UCSD-AML1 (cell line): ENCODE measurements at regions not wholly inside any gene's neighbourhood (a gene's known extent, or its start where the extent isn't known, plus 50 kb on each side); places are given as distances from the start of the nearest gene placed in this dataset.

ENCODE experiments used
- DNase-seq: peaks from one replicate; lab custom pipeline; 2025; ENCODE audit not compliant: unreplicated experiment; lab: John Stamatoyannopoulos, UW

DNA sequence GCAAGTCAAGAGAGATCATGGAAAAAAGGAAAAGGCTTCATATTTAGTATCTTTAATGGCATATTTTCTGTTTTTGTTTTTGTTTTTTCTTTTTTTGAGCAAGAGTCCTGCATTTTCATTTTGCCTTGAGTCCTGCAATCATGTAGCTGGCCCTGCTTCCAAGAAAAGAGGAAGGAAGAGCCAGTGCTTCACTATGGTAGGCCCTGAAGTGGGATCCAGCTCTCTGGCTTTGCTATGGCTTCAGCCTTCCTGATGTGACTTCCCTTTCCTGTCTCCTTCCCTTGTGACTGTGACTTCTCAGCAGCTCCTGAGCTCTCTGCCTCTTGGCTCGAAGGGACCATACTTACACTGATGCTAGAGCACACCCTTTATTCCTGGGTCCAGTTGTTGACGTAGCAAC, 512.3 kb downstream of the INHBA start:
- peak; percentile 12 for DNase-seq

DNA sequence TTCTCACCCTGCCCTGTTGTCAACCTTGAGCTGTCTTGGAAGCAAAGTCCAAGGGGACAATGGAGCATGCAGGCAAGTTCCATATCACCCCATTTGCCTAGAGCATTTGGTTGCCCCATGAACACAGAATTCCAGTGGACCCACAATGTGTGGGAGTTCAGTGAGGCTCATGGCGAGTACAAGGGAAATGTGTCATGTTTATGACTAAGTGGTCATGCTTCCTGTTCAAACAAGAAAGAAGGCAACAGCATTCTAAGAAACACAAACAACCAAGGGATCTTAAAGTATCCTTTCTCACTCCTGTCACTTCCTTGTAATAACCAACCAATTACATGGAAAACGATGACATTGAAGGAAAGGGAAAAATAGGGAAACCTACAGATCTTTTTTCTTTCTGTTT, 513.0 kb downstream of the INHBA start:
- peak; percentile 7 for DNase-seq

DNA sequence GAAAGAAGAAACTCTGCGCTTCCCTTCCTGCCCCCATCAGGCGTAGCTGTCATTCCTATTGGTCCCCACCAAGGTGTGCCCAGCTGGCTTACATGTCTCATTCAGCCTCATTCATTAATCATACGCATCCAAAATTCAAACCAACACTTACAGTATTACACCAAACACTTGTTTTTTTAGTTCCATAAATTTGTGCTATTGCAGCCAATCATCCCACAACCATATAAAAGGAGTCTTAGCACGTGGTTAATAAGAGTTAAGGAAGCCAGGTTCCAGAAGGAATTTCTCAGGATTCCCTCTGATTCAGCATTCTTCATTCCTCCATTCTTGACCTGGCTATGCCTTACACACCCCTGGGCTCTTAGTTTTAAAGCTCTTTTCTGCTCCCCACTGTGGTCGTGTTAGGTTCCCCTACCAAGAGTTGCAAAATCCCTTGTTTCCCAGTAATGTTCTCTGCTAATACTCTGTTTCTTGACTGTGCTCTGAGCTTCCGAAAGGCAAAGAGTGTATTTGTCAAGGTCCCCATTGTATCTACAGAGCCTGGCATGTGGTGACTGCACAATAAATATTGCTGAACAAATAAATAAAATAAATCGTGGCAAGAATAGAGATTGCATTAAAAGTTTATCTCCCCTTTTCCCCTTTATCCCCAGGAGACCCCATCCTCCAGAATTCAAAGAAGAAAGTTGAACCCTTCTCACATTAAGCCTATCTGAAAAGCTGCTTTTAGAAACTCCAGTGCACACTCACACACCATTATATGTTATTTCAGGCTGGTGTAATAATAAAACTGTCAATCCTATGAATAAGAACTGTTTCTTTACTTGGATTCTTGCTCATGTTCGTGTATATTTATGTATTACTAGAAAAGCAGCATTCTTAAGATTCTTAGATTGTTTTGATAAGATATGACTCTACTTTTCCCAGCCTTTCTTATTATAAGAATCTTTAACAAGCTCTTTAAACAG, 514.4 kb downstream of the INHBA start:
- DNase-seq, result no peak

DNA sequence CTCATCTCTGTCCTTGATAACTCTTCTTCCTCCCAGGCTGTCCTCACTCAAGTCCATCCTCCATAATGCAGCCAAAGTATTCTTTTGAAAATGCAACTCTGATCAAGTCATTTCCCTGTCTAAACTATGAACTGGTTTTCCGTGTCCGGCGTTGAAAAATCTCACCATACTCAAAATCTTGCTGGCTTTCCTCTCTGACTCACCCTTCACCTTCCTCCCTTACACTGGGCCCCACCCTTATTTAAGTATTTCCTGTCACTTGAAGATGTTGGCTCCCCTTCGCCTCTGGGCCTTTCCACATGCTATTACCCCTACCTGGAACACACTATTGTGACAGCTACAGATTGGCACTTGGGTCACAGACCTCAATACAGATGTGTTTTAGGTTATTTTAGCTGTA, 515.6 kb downstream of the INHBA start:
- DNase-seq, result no peak

DNA sequence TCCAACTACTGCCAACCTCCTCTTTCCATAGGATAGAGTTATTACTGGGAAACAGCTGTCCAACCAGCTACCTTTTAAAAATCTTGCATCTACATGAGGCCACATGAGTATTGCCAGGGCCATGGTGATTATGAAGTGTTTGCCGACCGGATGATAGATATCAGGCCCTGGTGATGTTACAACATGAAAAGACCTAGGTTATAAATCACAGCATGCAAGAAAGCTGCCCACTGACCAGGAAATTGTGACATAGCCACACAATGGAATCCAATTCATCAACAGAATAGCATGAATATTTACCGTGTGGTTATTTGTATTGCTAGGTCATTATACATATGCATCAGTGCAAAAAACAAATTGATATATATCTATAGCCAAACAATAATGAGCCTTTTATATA, 517.0 kb downstream of the INHBA start:
- DNase-seq, result no peak

DNA sequence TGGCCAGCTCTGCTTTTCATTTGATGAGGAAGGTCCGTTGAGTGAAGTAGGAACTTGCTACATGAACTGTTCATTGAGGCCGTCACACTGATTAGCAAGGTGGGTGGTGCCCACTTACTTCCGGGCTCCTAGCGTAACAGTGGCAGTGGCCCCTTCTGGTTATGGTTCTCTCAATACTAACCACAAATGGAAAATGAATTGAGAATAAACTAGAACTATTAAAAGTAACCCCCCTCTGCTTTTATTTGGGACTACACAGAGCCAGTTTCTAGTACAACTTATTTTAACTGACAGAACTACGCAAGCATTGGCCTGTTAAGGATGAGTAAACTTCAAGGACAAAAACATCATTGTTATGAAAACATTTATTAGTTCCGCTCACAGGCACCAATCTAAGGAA, 519.1 kb downstream of the INHBA start:
- no peak for DNase-seq

DNA sequence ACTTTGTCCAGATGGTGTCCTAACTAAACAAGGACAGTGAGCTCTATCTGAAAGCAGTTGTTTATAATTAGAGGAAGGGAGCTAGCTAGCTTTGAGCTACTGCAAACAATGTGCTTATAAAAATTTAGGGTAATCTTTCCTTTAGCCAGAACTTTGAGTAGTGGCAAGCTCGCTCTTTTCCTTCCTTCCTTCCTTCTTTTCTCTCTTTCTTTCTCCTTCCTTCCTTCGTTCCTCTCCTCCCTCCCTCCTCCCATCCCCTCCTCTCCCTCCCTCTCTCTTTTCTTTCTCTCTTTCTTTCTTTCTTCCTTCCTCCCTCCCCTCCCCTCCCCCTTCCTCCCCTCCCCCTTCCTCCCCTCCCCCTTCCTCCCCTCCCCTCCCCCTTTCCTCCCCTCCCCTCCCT, 520.1 kb downstream of the INHBA start:
- DNase-seq, result no peak

DNA sequence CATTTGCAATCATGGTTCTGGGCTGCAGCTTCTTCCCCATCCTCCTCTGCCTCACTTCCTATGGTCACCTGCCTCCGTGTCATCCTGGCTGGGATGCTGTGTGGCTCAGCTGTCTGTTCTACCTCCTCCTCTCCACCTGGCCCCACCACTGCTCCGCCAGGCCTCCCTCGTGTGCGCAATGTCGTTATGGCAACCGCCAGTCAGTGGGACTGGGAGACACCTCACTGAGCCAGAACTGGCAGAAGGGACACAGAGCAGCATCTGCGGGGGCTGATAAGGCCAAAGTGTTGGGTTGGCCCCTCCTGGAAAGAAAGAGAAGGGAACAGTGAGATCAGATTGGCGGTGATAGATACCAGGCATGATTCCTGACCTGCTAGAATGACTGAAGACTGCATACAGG, 527.5 kb downstream of the INHBA start:
- DNase-seq, result no peak

DNA sequence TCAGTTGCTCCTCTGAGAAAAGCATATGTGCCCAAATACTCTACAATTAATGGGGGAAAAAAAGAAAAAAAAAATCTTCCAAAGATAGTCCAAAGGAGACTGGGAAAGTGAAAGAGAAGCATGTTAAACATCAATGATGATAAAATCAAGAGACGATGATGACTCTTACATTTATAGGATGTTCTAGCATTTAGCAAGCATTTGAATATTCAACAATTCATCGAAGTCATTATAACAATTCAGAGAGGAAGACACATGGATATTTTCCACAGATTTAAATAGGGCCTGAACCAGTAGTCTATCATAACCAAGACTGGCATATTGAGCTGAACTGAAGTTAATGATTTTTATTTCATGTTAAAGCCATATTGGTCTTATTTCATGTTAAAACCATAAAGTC, 528.4 kb downstream of the INHBA start:
- DNase-seq, result no peak

DNA sequence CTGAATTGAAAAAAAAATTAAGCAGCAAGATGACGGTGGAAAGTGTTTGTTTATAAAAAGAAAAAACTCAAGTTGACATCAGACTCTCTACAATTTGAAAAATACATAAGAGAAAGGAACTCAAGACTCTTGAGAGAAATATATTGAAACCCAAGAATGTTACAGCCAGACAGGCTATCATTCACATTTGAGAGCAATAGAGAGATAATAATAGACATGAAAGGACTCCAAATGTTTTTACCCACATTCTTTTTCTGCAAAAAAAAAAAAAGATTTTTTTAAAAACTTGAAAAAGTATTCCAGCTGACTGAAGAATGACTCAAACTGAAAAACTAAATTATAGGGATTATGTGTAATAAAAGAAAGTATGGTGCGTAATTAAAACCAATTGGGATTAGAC, 532.4 kb downstream of the INHBA start:
- no peak for DNase-seq

DNA sequence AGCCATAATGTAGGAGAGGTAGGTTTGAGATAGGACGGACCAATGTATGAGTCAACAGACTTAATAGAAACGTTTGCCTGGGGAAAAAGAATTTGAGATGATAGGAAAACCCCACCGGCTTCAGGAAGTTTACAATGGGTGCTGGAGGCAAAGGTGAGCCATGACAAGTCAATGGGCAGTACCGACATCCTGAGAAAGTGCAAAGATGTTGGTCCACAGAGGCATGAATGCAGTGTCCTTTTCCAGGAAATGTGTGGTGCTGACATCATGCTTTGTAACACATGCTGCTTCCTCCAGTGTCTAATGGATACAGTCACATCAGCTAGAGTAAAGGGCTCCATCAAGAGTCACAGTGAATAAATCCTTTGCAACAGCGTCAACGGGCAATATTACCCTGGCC, 533.6 kb downstream of the INHBA start:
- DNase-seq, result no peak

DNA sequence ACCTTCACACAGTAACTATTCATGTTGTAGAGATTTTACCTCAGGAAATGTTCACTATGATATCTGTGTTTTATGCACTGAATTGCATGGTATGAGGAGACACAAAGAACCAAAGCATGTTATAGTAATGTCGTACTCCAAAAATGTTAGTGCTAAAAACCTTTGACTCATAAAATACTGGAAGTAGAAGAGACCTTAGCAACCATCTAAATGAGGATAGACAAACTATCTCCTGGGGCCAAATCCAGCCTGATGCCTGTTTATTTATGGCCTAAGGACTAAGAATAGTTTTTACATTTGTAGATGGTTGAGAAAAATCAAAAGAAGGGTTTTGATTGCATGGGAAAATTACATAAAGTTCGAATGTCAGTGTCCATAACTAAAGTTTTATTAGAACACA, 535.1 kb downstream of the INHBA start:
- DNase-seq, result no peak

DNA sequence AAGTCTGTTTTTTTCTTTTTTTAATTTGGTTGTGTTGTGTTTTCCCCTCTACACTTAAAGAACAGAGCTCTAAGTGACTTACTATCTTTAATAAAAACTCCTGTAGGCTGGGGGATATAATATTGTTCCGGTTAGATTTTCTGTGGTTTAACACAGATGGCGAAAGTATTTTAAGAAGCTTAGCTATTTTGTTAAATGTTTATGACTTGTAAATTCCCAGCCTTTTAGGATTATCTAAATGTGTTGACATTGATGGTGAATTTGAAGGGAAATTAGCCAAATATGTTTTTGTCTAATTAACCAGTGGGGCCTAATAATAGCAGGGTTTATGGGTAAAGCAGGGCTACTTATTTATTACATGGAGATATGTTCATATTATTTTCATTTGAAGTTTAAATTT, 538.5 kb downstream of the INHBA start:
- DNase-seq, result no peak

DNA sequence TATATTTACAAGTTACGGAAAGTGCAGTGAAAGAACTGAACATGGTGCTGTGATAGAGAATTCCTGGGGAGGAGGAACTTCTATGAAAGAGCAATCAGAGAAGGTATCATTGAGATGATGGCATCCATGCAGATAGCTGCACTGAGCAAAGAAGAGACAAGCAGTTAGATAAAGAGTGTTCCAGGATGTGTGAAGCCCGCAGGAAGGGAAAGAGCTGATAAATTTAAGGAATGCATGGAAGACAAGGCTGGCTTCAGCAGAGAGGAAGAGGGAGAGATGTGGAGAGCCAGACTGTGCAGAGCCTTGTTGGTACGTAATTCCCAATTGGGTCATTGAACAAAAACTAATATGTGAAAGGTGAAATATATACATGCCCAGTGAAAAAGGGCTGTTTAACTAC, 538.9 kb downstream of the INHBA start:
- no peak for DNase-seq

DNA sequence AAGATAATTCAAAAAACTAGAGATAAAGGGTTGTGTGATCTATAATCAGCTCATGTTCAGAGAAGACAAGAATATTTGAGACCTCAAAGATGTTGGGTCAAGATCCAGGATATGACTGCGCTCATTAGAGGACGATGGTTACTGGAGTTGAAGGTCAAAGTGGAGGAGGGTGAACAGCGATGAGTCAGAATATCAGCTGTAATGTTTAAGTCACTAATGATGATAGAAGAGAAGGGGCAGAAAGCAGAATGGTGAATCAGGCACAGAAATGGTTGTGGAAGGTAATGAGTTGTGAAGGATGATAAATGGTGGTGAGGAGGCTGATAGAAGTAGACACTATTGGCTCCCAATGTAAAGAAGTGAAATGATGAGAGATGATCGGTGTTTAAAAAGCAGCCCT, 540.3 kb downstream of the INHBA start:
- DNase-seq, result no peak

DNA sequence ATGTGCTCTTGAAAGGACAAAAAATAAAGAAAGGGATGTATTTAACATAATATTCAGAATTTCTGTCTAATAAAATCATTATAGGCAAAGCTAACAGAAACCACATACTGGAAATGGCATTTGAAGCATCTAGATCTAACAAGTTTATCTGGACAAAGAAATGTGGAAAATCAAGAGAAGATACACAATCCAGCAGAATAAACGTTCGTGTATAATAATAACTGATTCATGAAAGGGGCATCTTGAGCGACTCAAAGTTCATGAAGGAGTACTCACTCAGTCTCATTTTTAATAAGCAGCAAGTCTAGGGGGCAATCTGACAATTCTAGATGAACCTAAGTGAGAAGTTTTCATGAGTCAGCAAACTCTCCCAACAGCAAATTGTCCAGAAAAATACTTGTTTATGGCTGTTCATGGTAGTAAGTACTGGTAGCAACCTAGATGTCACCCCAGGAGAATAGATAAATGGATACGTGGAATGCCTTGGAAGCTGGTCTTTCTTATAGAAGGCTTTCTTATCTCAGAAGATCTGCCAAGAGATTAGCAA, 541.8 kb downstream of the INHBA start:
- DNase-seq, result no peak

DNA sequence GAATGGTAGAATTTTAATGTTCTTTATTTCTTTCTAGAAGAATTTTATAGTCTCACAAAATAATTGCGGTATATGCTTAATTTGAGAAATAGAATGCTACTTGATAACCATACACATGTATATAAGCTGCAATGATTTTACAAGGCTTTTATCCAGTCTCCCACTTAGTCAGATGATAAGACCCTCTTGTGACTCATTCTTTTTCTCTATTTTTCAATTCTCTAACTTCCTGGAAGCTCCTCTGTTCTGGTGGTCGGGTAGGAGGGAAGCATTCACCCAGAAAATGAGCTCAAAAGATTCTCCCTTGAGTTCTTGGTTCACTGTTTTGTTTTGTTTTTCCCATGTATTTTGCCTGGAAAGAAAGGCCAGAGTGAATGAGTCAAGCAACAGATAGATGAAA, 546.6 kb downstream of the INHBA start:
- DNase-seq, result no peak

DNA sequence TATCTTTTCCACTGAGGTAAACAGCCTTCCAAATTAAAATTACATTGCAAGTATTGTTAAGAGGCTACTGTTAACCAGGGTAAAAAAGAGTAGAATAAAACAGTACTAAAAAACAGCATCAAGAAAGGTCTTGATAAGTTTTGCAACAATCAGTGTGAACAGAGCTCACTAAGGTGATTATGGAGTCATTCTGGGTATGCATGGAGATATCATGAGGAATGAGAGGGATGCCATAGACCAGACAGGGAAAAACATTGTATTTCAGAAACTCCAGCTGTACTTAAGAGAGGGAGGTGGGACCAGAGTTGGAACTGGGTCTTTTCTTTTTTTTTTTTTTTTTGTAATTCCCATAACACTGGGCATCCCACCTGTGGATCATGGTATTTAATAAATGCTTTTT, 549.6 kb downstream of the INHBA start:
- DNase-seq, result no peak

DNA sequence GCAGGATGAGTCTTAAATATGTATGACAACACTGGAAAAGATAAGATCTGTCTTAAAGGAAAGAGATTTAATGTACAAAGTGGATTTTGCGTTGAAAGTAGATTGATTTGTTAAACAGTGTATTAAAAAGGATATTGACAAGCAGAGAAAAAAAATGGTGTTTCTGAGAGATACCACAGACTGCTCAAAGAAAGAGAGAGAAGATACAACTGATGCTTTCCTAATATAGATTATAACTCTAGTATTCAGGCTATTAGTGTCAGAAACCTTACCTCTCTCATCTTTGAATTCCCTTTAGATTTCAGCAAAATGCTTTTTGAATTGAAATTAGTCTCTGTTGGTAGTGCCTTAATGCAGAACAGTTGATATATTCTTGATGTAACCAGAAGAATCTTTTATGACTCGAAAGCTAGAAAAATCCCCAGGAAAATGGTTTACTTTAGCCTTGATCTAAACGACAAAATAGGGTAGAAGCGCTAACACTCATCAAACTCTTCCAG, 550.7 kb downstream of the INHBA start:
- DNase-seq, result no peak

DNA sequence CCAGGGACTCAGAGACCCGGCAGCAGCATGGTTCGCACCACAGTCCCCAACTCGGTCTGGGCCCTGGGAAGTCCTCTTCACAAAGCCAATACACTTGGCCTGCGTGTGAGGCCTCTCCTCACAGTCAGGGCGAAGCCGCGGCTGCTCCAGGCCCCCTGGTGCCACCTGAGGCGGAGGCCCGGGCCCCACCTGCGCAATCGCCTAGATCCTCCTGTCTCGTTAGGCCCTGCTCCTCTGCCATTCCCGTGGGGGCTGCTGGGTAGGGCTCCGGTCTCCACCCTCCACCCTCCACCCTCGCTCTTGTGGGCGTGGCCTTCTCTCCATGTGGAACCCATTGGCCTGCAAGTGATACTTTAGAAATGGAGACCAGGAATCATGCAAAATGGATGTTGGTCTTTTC, 553.3 kb downstream of the INHBA start:
- DNase-seq, result no peak

DNA sequence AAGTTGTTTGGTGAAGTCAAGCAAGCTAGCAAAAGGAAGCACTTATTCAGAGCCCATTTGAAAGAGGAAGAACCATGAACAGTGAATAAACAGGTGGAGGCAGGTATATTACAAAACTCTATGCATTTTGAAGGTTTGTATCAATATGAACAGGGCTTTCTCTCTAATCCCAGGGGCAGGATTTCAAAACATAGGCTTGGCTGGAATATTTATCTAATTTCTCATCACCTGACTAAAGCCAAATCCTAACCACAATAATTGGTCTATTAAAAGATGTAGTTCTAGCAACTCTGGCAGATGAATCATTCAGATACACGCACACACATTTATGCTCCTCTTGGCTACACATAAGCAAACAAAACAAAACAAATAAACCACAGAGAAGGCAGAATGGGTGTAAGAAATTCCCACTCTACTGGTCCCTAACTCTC, 554.4 kb downstream of the INHBA start:
- no peak for DNase-seq

DNA sequence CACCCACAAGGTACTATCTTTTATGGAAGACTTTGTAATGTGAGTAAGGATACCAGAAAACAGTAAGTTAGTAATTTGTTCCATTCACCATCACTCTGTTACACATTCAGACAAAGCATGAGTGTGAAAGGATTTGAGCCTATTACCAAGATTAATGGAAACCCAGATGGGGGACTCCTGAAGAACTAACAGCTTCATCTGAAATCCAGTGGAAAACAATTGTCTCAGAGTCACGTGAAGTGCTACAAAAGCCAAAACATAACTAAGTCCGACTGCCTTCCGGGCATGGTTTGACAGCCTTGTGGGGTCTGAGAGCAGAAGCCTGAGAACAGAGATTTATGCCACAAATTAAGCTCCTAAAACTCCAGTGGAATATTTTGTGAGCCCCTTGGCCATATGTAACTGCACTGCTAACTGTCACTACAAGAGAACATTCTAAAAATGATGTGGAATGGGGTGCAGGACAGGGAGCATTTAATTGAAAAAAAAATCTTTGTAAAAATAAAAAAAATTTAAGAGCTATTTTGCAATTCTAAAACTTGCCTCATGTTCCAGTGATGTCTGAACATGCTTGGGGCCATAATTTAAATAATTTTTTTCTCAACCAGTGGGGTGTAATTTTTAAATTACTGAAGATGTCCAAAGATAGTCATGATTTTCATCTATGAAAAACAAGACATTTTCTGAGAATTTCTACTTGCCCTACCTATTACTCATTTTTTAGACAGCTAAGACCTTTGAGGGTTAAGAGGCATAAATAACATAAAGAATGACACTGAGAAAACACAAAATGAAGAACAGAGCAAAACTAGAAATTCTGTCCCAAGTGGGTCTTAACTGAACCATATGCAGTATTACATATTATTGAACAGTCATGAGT, 555.0 kb downstream of the INHBA start:
- DNase-seq, result no peak
